ENCODE measurements at regions not wholly inside any gene's neighbourhood (a gene's known extent, or its start where the extent isn't known, plus 50 kb on each side); places are given as distances from the start of the nearest gene placed in this dataset.

GRCh38 chr1:69475021-69475420 lies 92.7 kb upstream of the LRRC7 start:
- DNase-seq, result no peak

DNA sequence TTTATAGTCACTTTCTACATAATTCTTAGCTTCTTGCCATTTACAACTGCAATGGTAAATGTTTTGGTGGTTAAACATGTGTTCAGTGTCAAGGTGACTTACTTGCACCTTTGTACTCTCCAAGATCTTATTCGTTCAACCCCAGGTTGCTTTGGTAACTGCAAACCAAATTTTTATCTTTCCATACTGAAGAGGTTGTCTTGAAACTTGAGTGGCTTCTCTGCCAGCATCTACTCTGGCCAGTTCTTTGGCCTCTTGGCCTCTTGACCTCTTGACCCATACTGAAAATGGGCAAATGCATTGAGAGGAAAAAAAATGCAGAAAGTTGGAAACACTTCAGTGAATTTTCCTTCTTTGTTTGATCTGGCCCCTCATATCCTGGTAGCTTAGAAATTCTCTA lies 88.0 kb upstream of the LRRC7 start:
- no peak for DNase-seq

DNA sequence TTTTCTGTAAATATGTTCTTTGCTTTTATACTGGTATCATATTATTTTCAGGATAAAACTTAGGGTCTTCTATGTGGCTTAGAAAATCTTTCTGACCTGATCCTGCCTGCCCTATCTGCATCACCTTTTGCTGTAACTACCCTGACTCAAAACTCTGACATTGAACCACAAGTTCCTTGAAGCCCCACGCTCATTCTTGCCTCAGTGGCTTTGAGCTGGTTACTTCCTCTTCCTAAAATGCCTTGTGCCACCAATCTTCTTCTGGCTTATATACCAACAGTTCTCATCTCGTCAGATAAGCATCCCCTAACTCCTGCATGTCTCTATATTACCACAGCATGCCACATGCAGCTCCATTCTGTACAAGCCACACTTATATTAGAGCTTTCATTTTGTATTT lies 84.5 kb upstream of the LRRC7 start:
- DNase-seq, result no peak

- DNase-seq, result no peak
Measured at GRCh38 chr1:69485616-69486015, 82.1 kb upstream of the LRRC7 start.

- DNase-seq, result peak; percentile 24
Measured at GRCh38 chr1:69491416-69491815, 76.3 kb upstream of the LRRC7 start.

GRCh38 chr1:69492286-69492685 lies 75.4 kb upstream of the LRRC7 start:
- peak; percentile 75 for DNase-seq

- peak; percentile 78 for DNase-seq
Measured at GRCh38 chr1:69494221-69494620, 73.5 kb upstream of the LRRC7 start.

DNA sequence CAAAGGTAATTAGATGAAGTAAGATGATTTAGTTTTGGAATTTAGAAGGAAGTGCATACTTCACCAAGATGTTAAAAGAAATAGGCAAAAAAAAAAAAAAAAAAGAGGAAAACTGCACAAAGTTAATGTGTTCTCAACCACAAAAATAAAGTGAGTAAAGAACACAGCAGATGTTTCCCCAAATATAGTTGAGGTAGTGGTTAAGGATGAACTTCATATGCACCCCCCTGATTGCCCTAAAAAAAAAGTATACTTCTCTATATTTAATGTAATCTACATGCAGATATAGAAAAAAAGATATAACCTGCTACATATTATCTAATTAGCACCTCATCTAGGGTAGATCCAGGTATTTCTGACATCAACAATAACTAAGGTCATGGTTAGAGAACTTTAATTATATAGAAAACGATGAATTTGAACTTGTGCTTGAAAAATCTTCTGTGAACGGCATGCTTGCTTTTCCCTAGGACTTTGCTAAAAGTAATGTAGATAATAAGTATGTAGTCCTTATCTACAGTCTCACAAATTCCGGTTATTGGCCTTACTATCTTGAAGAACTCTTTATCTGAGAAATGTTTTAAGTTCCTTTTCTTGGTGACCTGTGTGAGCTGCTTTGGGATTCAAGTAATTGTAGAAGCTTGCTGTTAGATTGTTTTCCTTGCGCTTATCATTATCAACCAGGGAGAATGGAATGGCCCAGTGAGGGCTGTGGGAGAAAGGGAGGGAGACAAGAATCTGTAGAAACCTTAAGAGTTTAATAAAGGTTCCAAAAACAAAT lies 70.1 kb upstream of the LRRC7 start:
- DNase-seq, result peak; percentile 31

DNA sequence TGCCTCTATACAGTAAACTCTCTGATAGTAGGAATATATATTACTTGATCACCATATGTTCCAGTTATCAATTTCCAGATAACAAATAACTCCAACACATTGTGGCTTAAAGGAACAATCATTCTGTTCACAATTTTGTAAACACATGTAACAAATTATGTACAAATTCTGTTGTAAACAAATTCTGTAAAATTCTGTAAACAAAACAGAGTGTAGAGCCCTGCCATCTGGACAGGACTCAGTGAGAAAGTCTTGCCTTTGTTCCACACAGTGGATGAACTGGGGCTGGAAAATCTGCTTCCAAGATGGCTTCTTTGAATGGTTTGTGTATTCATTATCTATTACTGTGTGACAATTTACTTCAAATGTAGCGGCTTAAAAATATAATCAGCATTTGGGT lies 69.0 kb upstream of the LRRC7 start:
- no peak for DNase-seq

GRCh38 chr1:69499203-69499803 lies 68.4 kb upstream of the LRRC7 start:
- DNase-seq, result no peak

DNA sequence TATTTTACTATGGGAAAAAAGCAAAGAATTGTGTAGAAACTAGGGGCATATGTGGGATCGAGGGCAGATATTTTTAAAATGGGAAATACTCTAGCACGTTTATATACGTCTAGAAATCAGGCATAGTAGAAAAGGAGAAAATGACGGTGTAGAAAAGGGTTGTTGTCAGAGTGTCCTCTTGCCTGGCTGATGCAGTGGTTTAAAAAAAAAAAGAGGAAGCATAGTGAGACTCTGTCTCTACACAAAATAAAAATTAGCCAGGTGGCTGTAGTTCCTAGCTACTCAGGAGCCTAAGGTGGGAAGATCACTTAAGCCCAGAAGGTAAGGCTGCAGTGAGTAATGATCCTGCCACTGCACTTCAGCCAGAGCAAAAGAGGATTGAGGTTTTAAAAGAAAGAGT lies 64.7 kb upstream of the LRRC7 start:
- DNase-seq, result no peak

DNA sequence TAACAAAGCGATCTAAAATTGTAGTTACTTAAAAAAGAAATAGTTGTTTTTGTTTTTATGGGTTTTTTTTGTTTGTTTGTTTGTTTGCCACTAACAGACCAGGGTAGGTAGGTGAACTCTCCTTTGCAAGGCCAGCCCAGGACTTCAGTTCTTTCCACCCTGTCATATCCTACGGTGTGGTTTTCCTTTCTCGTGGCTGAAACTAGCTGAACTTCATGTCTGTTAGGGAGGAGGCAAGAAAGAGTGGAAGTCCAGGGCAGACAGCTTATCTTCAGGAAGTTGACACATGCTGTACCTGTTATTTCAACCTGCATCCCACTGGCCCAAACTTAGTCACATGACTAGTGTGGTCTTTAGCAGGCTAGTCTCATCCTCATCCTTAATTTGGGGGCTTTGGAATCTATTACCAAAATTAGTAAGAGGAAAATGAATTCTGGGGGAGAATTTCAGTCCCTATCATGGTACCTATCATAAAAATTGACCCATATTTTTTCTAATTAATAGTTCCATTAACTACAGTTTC lies 62.9 kb upstream of the LRRC7 start:
- DNase-seq, result peak; percentile 40

DNA sequence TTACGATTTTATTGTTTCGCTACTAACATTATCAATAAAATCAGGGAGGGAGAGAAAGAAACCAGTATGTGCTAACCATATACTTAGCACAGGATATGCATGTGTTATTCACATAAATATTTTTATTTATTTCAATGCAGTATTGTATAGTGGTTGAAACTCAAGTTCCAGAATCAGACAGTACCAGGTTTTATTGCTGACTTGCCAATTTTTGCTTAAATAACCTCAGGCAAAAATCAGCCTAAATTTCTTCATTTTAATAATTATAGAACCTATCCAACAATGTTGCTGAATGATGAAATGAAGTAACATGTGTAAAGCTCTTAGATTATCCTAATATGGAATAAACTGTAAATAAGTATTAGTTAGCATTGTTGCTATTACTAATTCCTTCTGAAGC lies 61.4 kb upstream of the LRRC7 start:
- DNase-seq, result no peak

GRCh38 chr1:69506721-69507120 lies 61.0 kb upstream of the LRRC7 start:
- DNase-seq, result no peak

GRCh38 chr1:69510026-69510425 lies 57.7 kb upstream of the LRRC7 start:
- DNase-seq, result no peak

GRCh38 chr1:69511426-69512192 lies 56.1 kb upstream of the LRRC7 start:
- no peak for DNase-seq

GRCh38 chr1:69513601-69514000 lies 54.1 kb upstream of the LRRC7 start:
- DNase-seq, result peak; percentile 56
